ENCODE measurements at regions not wholly inside any gene's neighbourhood (a gene's known extent, or its start where the extent isn't known, plus 50 kb on each side); places are given as distances from the start of the nearest gene placed in this dataset.

DNA sequence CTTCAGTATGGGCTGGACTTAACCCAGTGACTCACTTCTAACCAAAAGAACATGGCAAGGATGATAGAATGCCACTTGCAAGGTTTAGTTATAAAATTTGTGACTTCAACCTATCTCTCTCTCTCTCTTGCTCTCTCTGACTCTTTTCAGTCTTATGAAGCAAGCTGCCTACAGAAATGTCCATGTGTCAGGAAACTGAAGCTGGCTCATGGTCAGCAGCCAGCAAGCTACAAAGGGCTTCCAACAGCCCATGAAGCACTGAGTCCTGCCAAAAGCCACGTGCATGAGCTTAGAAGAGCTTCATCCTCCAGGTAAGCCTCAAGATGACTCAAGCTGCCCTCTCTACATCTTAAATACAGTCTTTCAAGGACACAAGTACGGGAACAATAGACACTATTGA lies 100.3 kb downstream of the HS3ST1 start:
- no peak for DNase-seq (ENCODE audit: low read depth)
- TF ChIP-seq, protein P1, sequence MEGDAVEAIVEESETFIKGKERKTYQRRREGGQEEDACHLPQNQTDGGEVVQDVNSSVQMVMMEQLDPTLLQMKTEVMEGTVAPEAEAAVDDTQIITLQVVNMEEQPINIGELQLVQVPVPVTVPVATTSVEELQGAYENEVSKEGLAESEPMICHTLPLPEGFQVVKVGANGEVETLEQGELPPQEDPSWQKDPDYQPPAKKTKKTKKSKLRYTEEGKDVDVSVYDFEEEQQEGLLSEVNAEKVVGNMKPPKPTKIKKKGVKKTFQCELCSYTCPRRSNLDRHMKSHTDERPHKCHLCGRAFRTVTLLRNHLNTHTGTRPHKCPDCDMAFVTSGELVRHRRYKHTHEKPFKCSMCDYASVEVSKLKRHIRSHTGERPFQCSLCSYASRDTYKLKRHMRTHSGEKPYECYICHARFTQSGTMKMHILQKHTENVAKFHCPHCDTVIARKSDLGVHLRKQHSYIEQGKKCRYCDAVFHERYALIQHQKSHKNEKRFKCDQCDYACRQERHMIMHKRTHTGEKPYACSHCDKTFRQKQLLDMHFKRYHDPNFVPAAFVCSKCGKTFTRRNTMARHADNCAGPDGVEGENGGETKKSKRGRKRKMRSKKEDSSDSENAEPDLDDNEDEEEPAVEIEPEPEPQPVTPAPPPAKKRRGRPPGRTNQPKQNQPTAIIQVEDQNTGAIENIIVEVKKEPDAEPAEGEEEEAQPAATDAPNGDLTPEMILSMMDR (IDR thresholded peaks at IDR 0.05; ENCODE audit: insufficient read depth, low read depth, low read length), result no peak
- H3K4me3 ChIP-seq (ENCODE audit: low read depth, low read length), result no peak overlapping the region

DNA sequence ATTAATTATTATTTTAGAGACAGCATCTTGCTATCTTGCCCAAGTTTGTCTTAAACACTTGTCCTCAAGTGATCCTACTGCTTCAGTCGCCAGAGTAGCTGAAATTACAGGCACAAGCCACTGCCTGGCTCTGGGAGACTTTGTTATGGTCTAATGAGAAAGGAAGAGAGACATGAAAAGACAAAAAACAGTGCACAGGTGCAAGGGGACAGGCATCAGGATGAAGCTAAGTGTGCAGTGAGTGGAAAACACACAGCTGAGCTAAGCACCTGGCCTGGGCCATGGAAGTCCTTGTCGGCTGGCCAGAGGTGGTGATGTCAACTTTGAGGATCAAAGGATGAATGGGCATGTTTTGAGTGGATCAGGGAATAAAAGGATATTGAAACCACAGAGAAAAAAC lies 102.7 kb downstream of the HS3ST1 start:
- no peak for DNase-seq (ENCODE audit: low read depth)
- no peak overlapping the region for H3K4me3 ChIP-seq (ENCODE audit: low read depth, low read length)
- TF ChIP-seq, protein P1 (IDR thresholded peaks at IDR 0.05; ENCODE audit: insufficient read depth, low read depth, low read length), result no peak

DNA sequence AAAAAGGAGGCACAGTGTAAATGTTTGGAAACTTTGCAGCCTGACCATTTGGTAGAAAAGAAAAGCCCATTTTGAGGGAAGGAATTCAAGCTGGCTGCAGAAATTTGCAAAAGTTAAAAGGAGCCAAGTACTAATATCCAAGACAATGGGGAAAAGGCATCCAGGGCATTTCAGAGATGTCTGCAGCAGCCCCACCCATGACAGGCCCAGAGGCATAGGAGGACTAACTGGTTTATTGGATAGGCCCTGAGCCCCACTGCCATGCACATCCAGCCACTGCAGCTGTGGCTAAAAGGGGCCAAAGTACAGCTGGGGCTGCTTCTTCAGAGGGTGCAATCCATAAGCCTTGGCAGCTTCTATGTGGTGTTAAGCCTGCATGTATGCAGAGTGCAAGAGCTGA lies 104.9 kb downstream of the HS3ST1 start:
- no peak overlapping the region for H3K4me3 ChIP-seq (ENCODE audit: low read depth, low read length)
- TF ChIP-seq, protein P1 (IDR thresholded peaks at IDR 0.05; ENCODE audit: insufficient read depth, low read depth, low read length), result no peak
- no peak for DNase-seq (ENCODE audit: low read depth)

DNA sequence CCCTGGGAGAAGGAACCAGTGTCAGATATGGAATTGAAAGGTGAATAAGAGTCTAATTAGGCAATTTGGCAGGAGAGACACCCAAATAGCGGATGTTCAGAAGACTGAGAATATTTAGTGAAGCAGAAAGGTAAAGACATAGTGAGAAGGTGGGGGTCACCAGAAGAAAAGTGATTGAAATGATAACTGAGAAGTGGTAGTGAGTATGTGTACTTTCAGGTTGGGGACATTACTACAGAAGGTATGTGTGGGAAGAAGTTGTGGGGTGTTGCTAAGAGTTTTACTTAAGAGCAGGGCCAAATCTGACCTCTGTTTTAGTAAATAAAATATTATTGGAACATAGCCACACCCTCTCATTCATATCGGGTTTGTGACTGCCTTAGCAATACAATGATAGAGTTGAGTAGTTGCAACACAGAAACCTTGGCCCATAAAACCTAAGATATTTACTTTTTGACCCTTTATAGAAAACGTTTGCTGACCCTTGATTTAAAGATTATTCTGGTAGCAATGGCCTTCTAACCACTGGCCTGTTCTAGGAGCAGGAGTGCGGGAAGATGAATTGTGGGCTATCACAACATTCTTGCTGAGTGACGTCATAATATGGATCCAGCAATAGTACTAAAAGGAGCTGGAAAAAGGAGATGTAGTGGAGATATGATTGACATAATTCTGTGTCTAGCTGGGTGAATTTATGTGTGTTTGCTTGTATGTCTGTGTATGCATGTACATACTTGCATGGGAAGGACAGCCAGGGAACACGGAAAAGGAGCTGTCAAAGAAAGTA lies 115.3 kb downstream of the HS3ST1 start:
- DNase-seq (ENCODE audit: low read depth), result no peak

DNA sequence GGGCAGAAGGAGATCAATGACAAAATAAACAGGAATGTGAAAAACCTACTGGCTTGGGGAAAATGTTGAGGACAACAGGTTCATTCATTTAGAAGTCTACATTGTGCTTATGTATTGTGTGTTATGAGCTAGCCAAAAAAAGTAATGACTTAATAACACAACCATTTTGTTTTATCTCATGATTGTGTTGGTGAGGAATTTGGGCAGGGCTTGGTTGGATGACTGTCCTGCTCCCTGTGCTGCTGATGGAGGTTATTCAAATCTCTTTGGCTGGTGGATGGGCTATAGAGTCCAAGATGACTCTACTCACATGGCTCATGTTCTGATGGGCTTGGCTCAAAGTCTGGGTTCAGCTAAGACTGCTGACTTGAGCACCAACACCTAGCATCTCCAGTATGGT lies 116.3 kb downstream of the HS3ST1 start:
- H3K4me3 ChIP-seq (ENCODE audit: low read depth, low read length), result no peak overlapping the region
- DNase-seq (ENCODE audit: low read depth), result no peak
- TF ChIP-seq, protein P1 (IDR thresholded peaks at IDR 0.05; ENCODE audit: insufficient read depth, low read depth, low read length), result no peak

More for the DNA sequence above, 115.3 kb downstream of the HS3ST1 start:
- TF ChIP-seq, protein P1 (IDR thresholded peaks at IDR 0.05; ENCODE audit: insufficient read depth, low read depth, low read length), result no peak
- no peak overlapping the region for H3K4me3 ChIP-seq (ENCODE audit: low read depth, low read length)

DNA sequence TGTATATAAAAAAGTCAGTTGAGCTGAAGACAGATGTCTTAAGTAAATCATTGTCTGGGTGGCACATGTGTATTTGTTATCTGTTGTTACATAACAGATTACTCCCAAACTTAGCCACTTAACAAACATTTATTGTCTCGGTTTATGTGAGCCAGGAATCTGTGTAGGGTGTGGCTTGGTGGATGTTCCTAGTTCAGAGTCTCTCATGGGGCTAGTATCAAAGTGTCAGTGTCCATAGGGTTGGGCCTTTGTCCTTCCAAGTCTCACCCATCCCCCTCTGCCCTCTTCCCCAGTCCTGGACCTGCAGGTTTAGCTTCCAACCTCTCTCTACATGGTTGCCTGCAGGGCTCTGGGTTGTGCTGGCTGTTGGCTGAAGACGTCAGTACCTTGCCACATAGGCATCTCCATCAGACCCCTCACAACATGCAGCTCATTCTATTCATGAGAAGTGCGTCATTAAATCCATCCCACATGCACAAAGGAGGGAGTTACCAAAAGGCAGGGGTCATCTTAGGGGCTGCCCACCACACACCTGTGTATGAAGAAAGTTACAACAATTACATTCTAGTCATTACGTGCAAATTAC lies 127.5 kb downstream of the HS3ST1 start:
- H3K4me3 ChIP-seq (ENCODE audit: low read depth, low read length), result no peak overlapping the region
- TF ChIP-seq, protein P1 (IDR thresholded peaks at IDR 0.05; ENCODE audit: insufficient read depth, low read depth, low read length), result no peak
- DNase-seq (ENCODE audit: low read depth), result no peak
